ENCODE measurements at regions not wholly inside any gene's neighbourhood (a gene's known extent, or its start where the extent isn't known, plus 50 kb on each side); places are given as distances from the start of the nearest gene placed in this dataset.

DNA sequence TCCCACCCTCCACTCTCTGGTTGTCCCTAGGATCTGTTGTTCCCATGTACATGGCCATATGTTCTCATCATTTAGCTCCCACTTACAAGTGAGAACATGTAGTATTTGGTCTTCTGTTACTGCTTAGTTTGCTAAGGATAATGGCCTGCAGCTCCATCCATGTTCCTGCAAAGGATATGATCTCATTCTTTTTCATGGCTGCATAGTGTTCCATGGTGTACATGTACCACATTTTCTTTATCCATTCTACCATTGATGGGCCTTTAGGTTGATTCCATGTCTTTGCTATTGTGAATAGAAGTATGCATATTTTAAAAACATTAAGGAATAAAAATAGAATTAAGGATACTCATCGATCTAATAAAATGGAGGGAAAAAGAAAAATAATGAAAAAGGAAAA lies 278.4 kb downstream of the MBNL1 start:
- Histone ChIP-seq H3K9me3 (replicated peaks; ENCODE audit: control insufficient read depth, insufficient read depth, low read length) (no peaks in the 10 kb centered on the region), H3K79me2 (ENCODE audit: control insufficient read depth, insufficient read depth, low read length) (no peaks in the 10 kb centered on the region), H3K27me3 (ENCODE audit: control insufficient read depth in 2 of 2, insufficient read depth in 2 of 2, low read length in 2 of 2) (no peaks in the 10 kb centered on the region), H2AFZ (ENCODE audit: low read depth, low read length) (no peak overlapping the region), H3K4me2 (ENCODE audit: insufficient read depth, low read length) (no peak overlapping the region), H3K4me1 (ENCODE audit: control insufficient read depth, extremely low read depth, insufficient read depth, low read length) (no peaks in the 10 kb centered on the region), H3K9ac (replicated peaks; ENCODE audit: extremely low read depth, insufficient read depth, low read length) (no peak overlapping the region), H4K20me1 (replicated peaks; ENCODE audit: control insufficient read depth, extremely low read depth, insufficient read depth, low read length) (no peaks in the 10 kb centered on the region), H3K9me1 (replicated peaks; ENCODE audit: control insufficient read depth, extremely low read depth, insufficient read depth, low read length) (no peaks in the 10 kb centered on the region), H3K27ac (ENCODE audit: insufficient read depth, low read depth, low read length) (no peak overlapping the region), H3K4me3 (replicated peaks in 1 of 3; ENCODE audit: insufficient read depth in 1 of 3, low read depth in 1 of 3, low read length in 3 of 3) (no peak overlapping the region), H3K36me3 (ENCODE audit: control insufficient read depth in 2 of 2, extremely low read depth in 1 of 2, insufficient read depth in 2 of 2, low read length in 2 of 2) (no peaks in the 10 kb centered on the region)
- TF ChIP-seq JUN (IDR thresholded peaks at IDR 0.05; ENCODE audit: borderline replicate concordance, insufficient read depth, insufficient read length, low read depth) = no peak
- TF ChIP-seq FOS (IDR thresholded peaks at IDR 0.05; ENCODE audit: borderline replicate concordance, insufficient read depth, low read length) = no peak
- no peak for TF ChIP-seq GATA2 (IDR thresholded peaks at IDR 0.05; ENCODE audit: insufficient read depth, insufficient read length, low read depth, low read length)
- TF ChIP-seq, protein P1, sequence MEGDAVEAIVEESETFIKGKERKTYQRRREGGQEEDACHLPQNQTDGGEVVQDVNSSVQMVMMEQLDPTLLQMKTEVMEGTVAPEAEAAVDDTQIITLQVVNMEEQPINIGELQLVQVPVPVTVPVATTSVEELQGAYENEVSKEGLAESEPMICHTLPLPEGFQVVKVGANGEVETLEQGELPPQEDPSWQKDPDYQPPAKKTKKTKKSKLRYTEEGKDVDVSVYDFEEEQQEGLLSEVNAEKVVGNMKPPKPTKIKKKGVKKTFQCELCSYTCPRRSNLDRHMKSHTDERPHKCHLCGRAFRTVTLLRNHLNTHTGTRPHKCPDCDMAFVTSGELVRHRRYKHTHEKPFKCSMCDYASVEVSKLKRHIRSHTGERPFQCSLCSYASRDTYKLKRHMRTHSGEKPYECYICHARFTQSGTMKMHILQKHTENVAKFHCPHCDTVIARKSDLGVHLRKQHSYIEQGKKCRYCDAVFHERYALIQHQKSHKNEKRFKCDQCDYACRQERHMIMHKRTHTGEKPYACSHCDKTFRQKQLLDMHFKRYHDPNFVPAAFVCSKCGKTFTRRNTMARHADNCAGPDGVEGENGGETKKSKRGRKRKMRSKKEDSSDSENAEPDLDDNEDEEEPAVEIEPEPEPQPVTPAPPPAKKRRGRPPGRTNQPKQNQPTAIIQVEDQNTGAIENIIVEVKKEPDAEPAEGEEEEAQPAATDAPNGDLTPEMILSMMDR (IDR thresholded peaks at IDR 0.05; ENCODE audit: extremely low read depth in 1 of 2, insufficient read depth in 1 of 2, low read depth in 1 of 2, low read length in 2 of 2) = no peak
- no TSS peak for BruUV-seq (replicated peaks)
- intact Hi-C loops (cut with micrococcal nuclease) (no loop called here), dilution Hi-C loops (cut with MboI; ENCODE audit: extremely low pct_ligation_motif_present, low sequenced_read_pairs) (no loop called here)
- POLR2A ChIA-PET = no interaction called here
- DNase-seq (ENCODE audit: low read depth, low spot score) (no peak), FAIRE-seq (no peak)
- CTCF ChIA-PET = interaction anchor here (0.6 to 1.1 kb wide), 2 partner anchors 9 to 23 kb away, joined by 3 to 7 read pairs; no protein-coding TSS in a partner anchor

DNA sequence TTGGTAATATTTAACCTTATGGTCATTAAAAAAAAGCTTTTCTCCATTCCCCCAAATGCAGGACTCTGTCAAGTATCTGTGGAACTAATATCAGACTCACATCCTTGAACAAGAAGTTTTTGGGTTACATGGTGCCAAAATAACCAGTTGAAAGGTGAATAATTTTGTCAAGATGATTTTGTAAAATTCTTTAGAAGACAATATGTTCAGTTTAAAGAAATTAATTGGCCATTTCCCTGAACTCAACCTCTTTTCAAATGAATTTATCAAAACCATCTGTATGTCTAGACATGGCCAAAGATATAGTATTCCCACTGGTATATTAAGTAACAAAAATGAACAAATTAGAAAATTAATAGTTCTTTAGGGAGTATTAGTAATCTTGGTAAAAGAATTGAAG lies 280.5 kb downstream of the MBNL1 start:
- POLR2A ChIA-PET = no interaction called here
- TF ChIP-seq FOS (IDR thresholded peaks at IDR 0.05; ENCODE audit: borderline replicate concordance, insufficient read depth, low read length) (no peak), POLR2AphosphoS5 (IDR thresholded peaks at IDR 0.05; ENCODE audit: insufficient read depth, low read depth, low read length) (no peak), EZH2 (IDR thresholded peaks at IDR 0.05; ENCODE audit: borderline replicate concordance, low read depth, low read length, severe bottlenecking) (no peak), POLR2A (IDR thresholded peaks at IDR 0.05; ENCODE audit: low read depth, low read length) (no peak), JUN (IDR thresholded peaks at IDR 0.05; ENCODE audit: borderline replicate concordance, insufficient read depth, insufficient read length, low read depth) (no peak), GATA2 (IDR thresholded peaks at IDR 0.05; ENCODE audit: insufficient read depth, insufficient read length, low read depth, low read length) (no peak), MYC (IDR thresholded peaks at IDR 0.05; ENCODE audit: low read depth, low read length) (no peak)
- TF ChIP-seq, protein P2, sequence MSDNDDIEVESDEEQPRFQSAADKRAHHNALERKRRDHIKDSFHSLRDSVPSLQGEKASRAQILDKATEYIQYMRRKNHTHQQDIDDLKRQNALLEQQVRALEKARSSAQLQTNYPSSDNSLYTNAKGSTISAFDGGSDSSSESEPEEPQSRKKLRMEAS (IDR thresholded peaks at IDR 0.05; ENCODE audit: insufficient read depth, insufficient read length) = no peak
- TF ChIP-seq, protein P1 (IDR thresholded peaks at IDR 0.05; ENCODE audit: extremely low read depth in 1 of 2, insufficient read depth in 1 of 2, low read depth in 1 of 2, low read length in 2 of 2) = no peak
- FAIRE-seq = no peak

More for the DNA sequence above, 280.5 kb downstream of the MBNL1 start:
- Histone ChIP-seq H3K9me1 (replicated peaks; ENCODE audit: control insufficient read depth, extremely low read depth, insufficient read depth, low read length) (no peaks in the 10 kb centered on the region), H3K27me3 (ENCODE audit: control insufficient read depth in 2 of 2, insufficient read depth in 2 of 2, low read length in 2 of 2) (no peaks in the 10 kb centered on the region), H4K20me1 (replicated peaks; ENCODE audit: control insufficient read depth, extremely low read depth, insufficient read depth, low read length) (no peaks in the 10 kb centered on the region), H3K9me3 (replicated peaks; ENCODE audit: control insufficient read depth, insufficient read depth, low read length) (no peaks in the 10 kb centered on the region), H3K4me3 (replicated peaks in 1 of 3; ENCODE audit: insufficient read depth in 1 of 3, low read depth in 1 of 3, low read length in 3 of 3) (no peak overlapping the region), H3K4me2 (ENCODE audit: insufficient read depth, low read length) (no peak overlapping the region), H3K9ac (replicated peaks; ENCODE audit: extremely low read depth, insufficient read depth, low read length) (no peak overlapping the region), H2AFZ (ENCODE audit: low read depth, low read length) (no peak overlapping the region), H3K36me3 (ENCODE audit: control insufficient read depth in 2 of 2, extremely low read depth in 1 of 2, insufficient read depth in 2 of 2, low read length in 2 of 2) (no peaks in the 10 kb centered on the region), H3K79me2 (ENCODE audit: control insufficient read depth, insufficient read depth, low read length) (no peaks in the 10 kb centered on the region), H3K4me1 (ENCODE audit: control insufficient read depth, extremely low read depth, insufficient read depth, low read length) (no peaks in the 10 kb centered on the region), H3K27ac (ENCODE audit: insufficient read depth, low read depth, low read length) (no peak overlapping the region)
- no TSS peak for BruUV-seq (replicated peaks)
- intact Hi-C loops (cut with micrococcal nuclease) (no loop called here), dilution Hi-C loops (cut with MboI; ENCODE audit: extremely low pct_ligation_motif_present, low sequenced_read_pairs) (no loop called here)
- CTCF ChIA-PET = no interaction called here
- DNase-seq (ENCODE audit: low read depth, low spot score) = no peak

All from endothelial cell of umbilical vein (primary cell).